ENCODE measurements at regions not wholly inside any gene's neighbourhood (a gene's known extent, or its start where the extent isn't known, plus 50 kb on each side); places are given as distances from the start of the nearest gene placed in this dataset.

GRCh38 chr1:48164571-48164970 is 57.9 kb upstream of the SLC5A9 start:
- DNase-seq, result no peak

- no peak for DNase-seq
Measured at GRCh38 chr1:48160486-48161132, 61.9 kb upstream of the SLC5A9 start.

- DNase-seq, result no peak
Measured at GRCh38 chr1:48139275-48139674, 83.2 kb upstream of the SLC5A9 start.

DNA sequence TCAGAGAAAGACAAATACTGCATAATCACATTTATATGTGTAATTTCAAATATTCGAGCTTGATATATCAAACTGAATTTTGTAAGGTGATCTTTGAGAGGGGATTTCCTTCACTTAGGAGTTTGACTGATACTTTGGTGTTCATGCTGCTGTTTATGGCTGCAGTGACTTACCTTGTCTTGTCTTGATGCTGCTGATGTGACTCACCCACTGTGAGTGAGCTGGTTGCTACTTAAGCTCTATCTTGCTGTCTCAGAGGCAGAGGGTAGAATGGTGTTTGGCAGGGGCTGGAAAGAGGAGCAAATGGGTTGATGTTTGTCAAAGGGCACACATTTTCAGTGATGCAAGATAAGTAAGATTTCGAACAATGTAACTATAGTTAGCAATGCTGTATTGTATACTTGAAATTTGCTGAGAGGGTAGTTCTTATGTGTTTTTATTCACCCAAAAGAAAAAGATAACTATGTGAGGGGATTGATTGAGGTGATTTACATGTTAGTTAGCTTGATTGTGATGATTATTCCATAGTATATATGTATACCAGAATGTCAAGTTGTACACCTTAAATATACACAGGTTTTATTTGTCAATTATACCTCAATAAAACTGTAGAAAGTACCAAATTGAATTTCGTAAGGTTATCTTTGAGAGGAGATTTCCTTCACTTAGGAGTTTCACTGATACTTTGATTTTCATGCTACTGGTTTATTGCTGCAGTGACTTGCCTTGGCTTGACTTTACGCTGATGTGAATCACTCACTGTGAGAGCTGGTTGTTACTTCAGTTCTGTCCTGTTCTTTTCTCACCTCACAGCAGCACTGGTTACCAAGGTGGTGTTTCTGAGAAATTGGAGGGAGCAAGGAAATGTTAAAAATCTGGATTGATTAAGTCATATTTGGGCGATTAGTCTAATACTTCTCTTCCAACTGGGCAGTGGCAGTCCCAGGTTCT is 94.5 kb upstream of the SLC5A9 start:
- DNase-seq, result no peak

DNA sequence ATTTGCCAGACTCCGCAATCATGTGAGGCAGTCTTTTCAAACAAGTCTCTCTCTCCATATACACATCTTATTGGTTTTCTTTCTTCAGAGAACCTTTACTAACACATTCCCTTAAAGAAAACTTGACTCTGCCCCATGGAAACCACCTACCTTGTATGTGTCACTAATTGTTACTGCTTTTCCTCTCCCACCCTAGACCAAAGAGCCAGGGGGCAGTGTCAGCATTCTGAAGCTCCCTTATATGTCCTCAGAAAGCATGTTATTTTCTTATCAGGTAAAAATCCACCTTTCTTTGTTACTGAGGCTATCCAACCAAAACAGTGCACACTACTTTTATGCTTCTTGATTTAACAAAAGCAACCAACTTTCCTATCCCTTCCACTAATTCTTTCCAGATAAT is 98.9 kb upstream of the SLC5A9 start:
- DNase-seq, result no peak

- DNase-seq, result no peak
Measured at GRCh38 chr1:48121955-48122354, 100.6 kb upstream of the SLC5A9 start.

DNA sequence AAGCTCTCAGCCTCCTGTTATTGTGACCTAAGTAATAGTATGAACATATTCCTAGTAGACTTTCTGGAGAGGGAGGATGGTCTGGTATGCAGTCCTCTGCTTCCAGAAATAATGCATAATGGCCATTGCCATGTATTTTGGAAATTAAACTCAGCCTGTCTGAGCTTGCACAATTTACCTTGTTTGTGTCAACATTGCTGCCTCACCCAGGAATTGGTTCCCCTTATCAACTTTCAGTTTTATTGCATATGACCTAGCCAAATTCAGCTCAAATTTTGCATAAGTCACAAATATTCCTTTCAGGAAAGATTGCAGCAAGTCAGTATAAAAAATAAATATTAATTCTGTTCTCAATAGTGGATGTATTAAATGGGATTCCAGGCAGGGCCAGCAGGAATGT is 101.9 kb upstream of the SLC5A9 start:
- DNase-seq, result no peak

DNA sequence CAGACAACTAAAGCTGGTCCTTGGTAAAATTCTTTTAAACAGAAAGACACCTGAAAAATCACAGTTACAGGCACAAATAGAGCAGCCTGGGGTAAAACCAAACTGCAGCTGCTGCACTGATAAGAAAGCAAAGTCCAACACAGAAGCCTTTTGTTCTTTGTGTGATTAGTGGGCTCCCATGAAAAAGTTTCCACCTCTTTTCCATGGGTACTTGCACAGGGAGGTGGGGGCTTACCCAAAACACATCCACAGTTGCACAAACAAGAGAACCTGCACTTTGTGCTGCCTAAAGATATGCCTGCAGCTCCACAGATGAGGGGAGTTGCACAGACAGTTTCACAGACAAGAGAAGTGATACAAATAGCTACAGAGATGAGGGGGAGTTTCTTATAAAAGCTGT is 106.7 kb upstream of the SLC5A9 start:
- no peak for DNase-seq

GRCh38 chr1:48114596-48115382 is 107.7 kb upstream of the SLC5A9 start:
- DNase-seq, result no peak

GRCh38 chr1:48109390-48110013 is 112.3 kb upstream of the TRABD2B start:
- DNase-seq, result no peak

DNA sequence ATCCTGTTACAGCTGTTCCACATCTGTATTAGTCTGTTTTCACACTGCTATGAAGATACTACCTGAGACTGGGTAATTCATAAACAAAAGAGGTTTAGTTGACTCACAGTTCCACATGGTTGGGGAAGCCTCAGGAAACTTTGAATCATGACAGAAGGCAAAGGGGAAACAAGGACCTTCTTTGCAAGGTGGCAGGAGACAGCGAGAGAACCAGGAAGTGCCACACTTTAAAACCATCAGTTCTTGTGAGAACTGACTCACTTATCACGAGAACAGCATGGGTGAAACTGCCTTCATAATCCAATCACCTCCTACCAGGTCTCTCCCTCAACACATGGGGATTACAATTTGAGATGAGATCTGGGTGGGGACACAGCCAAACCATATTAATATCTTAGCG is 110.3 kb upstream of the TRABD2B start:
- no peak for DNase-seq

DNA sequence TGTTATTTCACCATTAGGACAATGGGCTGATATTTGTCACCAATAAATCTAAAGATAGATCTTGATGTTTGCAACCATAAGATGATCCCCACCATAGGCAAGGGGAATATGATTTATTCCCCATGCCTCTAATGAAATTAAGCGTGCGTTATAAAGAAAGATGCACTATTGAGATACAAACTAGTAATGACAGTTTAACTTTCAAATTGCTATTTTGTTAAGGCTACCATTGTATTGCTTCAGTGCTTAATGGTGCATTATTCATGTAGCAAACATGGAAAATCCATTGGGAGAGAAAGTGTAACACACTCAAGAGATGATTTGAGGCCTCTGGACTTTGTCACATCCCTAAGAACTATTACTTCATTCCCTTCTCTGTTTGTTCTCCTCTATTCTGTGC is 108.9 kb upstream of the TRABD2B start:
- DNase-seq, result no peak

GRCh38 chr1:48105165-48105564 is 108.0 kb upstream of the TRABD2B start:
- no peak for DNase-seq

GRCh38 chr1:48103495-48103894 is 106.3 kb upstream of the TRABD2B start:
- no peak for DNase-seq

GRCh38 chr1:48102766-48103165 is 105.6 kb upstream of the TRABD2B start:
- no peak for DNase-seq

GRCh38 chr1:48099072-48099773 is 102.0 kb upstream of the TRABD2B start:
- DNase-seq, result no peak

- DNase-seq, result peak; percentile 39
Measured at GRCh38 chr1:48093696-48094528, 96.7 kb upstream of the TRABD2B start.

GRCh38 chr1:48093147-48093546 is 96.0 kb upstream of the TRABD2B start:
- no peak for DNase-seq

DNA sequence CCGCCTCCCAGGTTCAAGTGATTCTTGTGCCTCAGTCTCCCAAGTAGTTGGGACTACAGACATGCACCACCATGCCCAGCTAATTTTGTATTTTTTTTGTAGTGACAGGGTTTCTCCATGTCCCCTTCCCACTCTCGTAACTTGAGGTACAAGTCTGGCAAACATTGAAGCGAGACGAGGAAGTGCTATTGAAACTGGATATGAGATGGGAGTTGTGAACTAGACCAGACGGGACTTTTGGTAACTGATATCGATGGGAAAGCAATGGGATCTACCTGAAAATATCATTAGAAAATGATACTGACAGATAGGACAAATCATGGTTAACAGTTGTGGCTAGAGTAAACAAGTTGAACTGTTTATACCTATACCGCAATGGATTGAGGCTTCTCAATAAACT is 95.2 kb upstream of the TRABD2B start:
- no peak for DNase-seq

DNA sequence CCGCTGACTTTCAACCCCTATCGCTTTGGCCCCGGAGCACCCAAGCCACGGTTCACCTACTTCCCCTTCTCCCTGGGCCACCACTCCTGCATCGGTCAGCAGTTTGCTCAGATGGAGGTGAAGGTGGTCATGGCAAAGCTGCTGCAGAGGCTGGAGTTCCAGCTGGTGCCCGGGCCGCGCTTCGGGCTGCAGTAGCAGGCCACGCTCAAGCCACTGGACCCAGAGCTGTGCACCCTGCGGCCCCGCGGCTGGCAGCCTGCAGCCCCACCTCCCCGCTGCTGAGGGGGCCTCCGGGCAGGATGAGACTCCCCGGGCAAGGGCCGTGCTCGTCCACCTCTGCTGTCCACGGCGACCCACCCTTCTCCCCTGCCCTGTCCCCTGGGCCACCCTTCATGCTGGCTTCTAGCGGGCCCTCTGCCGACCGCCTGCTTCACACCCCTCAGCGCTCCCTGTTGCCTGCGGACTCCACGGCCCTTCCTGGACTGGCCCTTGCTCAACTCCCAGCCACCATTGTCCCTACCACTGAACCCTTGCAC is 92.2 kb upstream of the TRABD2B start:
- DNase-seq, result no peak

GRCh38 chr1:48084826-48085225 is 87.6 kb upstream of the TRABD2B start:
- no peak for DNase-seq

Measured in 8988T (cell line).